Neural progenitor cell (in vitro differentiated cells): ENCODE measurements at regions not wholly inside any gene's neighbourhood (a gene's known extent, or its start where the extent isn't known, plus 50 kb on each side); places are given as distances from the start of the nearest gene placed in this dataset.

Experiments
- DNase-seq: peaks from one replicate; pipeline ENCODE4 v3.0.0-alpha.2; 2016; ENCODE audit warnings: low spot score
- H2AFZ ChIP-seq: fragments of 200-600 bp; sonication (generic); replicated peaks from 2 replicates; pipeline ENCODE4 v1.6.1; 2016; ENCODE audit warnings: antibody characterized with exemption
- H3F3A ChIP-seq: fragments of 200-600 bp; sonication (generic); 2 replicates; pipeline ENCODE4 v1.6.1; 2016; ENCODE audit warnings: antibody characterized with exemption, low read depth
- H3K27ac ChIP-seq: fragments of 200-600 bp; sonication (generic); 2 replicates; pipeline ENCODE4 v1.5.1; 2016; ENCODE audit warnings: mild to moderate bottlenecking
- H3K27me3 ChIP-seq: fragments of 200-600 bp; sonication (generic); 2 replicates; pipeline ENCODE4 v1.6.1; 2016; ENCODE audit warnings: mild to moderate bottlenecking, moderate library complexity
- H3K36me3 ChIP-seq: fragments of 200-600 bp; sonication (generic); 2 replicates; pipeline ENCODE4 v1.5.1; 2016
- H3K4me1 ChIP-seq: fragments of 200-600 bp; sonication (generic); 2 replicates; pipeline ENCODE4 v1.6.1; 2016; ENCODE audit warnings: mixed run types
- H3K4me2 ChIP-seq: fragments of 200-600 bp; sonication (generic); 2 replicates; pipeline ENCODE4 v1.6.1; 2016
- H3K4me3 ChIP-seq: fragments of 200-600 bp; sonication (generic); 2 replicates; pipeline ENCODE4 v1.5.1; 2016
- H3K79me2 ChIP-seq: fragments of 200-600 bp; sonication (generic); 2 replicates; pipeline ENCODE4 v1.6.1; 2016; ENCODE audit warnings: low read depth
- H3K9ac ChIP-seq: fragments of 200-600 bp; sonication (generic); 2 replicates; pipeline ENCODE4 v1.6.1; 2016
- H3K9me3 ChIP-seq: fragments of 200-600 bp; sonication (generic); 2 replicates; pipeline ENCODE4 v1.5.1; 2016; ENCODE audit warnings: low read depth
- H4K20me1 ChIP-seq: fragments of 200-600 bp; sonication (generic); 2 replicates; pipeline ENCODE4 v1.6.1; 2016; ENCODE audit warnings: low read depth
- H3K27ac Mint-ChIP-seq: 3 replicates; pipeline ENCODE4 v1.8.0; 2021; ENCODE audit warnings: mixed read lengths
- H3K27me3 Mint-ChIP-seq: 2 replicates; pipeline ENCODE4 v1.8.0; 2022; ENCODE audit warnings: low read depth, mild to moderate bottlenecking, inconsistent platforms, moderate library complexity, mixed read lengths; ENCODE audit not compliant: insufficient read depth
- H3K36me3 Mint-ChIP-seq: 3 replicates; pipeline ENCODE4 v1.8.0; 2021; ENCODE audit warnings: mixed read lengths
- H3K4me1 Mint-ChIP-seq: 3 replicates; pipeline ENCODE4 v1.8.0; 2021; ENCODE audit warnings: mixed read lengths
- H3K4me3 Mint-ChIP-seq: 3 replicates; pipeline ENCODE4 v1.8.0; 2021; ENCODE audit warnings: mild to moderate bottlenecking, moderate library complexity, mixed read lengths
- H3K9me3 Mint-ChIP-seq: 3 replicates; pipeline ENCODE4 v1.8.0; 2020; ENCODE audit warnings: mixed read lengths
- CTCF ChIP-seq: fragments of 200-600 bp; sonication (generic); IDR thresholded peaks from 2 replicates; pipeline ENCODE4 v1.5.1; 2017; ENCODE audit warnings: antibody characterized with exemption, mild to moderate bottlenecking
- EZH2 ChIP-seq: fragments of 200-600 bp; sonication (generic); IDR thresholded peaks from 2 replicates; pipeline ENCODE4 v1.6.1; 2017; ENCODE audit warnings: antibody characterized with exemption, mild to moderate bottlenecking, moderate library complexity
- EZH2phosphoT487 ChIP-seq: fragments of 200-600 bp; sonication (generic); IDR thresholded peaks from 2 replicates; pipeline ENCODE4 v1.6.1; 2017; ENCODE audit warnings: antibody characterized with exemption

GRCh38 chr14:98371141-98371540 is 900.9 kb downstream of the BCL11B start:
- H3K4me3 ChIP-seq = no peak overlapping the region
- Mint-ChIP-seq H3K27me3 (peaks cover 5% of the 10 kb centered on the region), H3K4me1 (peaks cover 6% of the 10 kb centered on the region), H3K27ac (no peak overlapping the region), H3K9me3 (peaks cover 4% of the 10 kb centered on the region), H3K4me3 (no peak overlapping the region), H3K36me3 (peaks cover 3% of the 10 kb centered on the region)
- H3K4me1 ChIP-seq = no peaks in the 10 kb centered on the region
- no peak overlapping the region for H3K4me2 ChIP-seq
- no peaks in the 10 kb centered on the region for H3K79me2 ChIP-seq
- no peak overlapping the region for H3K9ac ChIP-seq
- no peak overlapping the region for H3K27ac ChIP-seq
- no peak overlapping the region for H2AFZ ChIP-seq
- TF ChIP-seq CTCF = no peak
- TF ChIP-seq EZH2 = no peak
- TF ChIP-seq EZH2phosphoT487 = no peak
- DNase-seq = no peak
- H3K27me3 ChIP-seq = no peaks in the 10 kb centered on the region
- H3F3A ChIP-seq = no peaks in the 10 kb centered on the region
- no peaks in the 10 kb centered on the region for H3K36me3 ChIP-seq
- H4K20me1 ChIP-seq = no peaks in the 10 kb centered on the region
- no peaks in the 10 kb centered on the region for H3K9me3 ChIP-seq

GRCh38 chr14:98374136-98374535 is 897.9 kb downstream of the BCL11B start:
- Histone ChIP-seq H3K9ac (no peak overlapping the region), H3K27me3 (no peaks in the 10 kb centered on the region), H3K4me1 (no peaks in the 10 kb centered on the region), H3K4me3 (no peak overlapping the region), H4K20me1 (no peaks in the 10 kb centered on the region), H3K27ac (no peak overlapping the region), H2AFZ (no peak overlapping the region), H3K4me2 (no peak overlapping the region), H3K79me2 (no peaks in the 10 kb centered on the region), H3K36me3 (no peaks in the 10 kb centered on the region), H3K9me3 (no peaks in the 10 kb centered on the region), H3F3A (no peaks in the 10 kb centered on the region)
- TF ChIP-seq CTCF (no peak), EZH2phosphoT487 (no peak), EZH2 (no peak)
- Mint-ChIP-seq H3K27me3 (peaks cover 2% of the 10 kb centered on the region), H3K9me3 (no peaks in the 10 kb centered on the region), H3K4me1 (peaks cover 6% of the 10 kb centered on the region), H3K27ac (no peak overlapping the region), H3K36me3 (no peaks in the 10 kb centered on the region), H3K4me3 (no peak overlapping the region)
- no peak for DNase-seq

GRCh38 chr14:98375566-98375965 is 896.4 kb downstream of the BCL11B start:
- Histone ChIP-seq H3K4me1 (no peaks in the 10 kb centered on the region), H3F3A (no peaks in the 10 kb centered on the region), H3K4me3 (no peak overlapping the region), H3K79me2 (no peaks in the 10 kb centered on the region), H3K9ac (no peak overlapping the region), H3K27me3 (no peaks in the 10 kb centered on the region), H3K36me3 (no peaks in the 10 kb centered on the region), H3K9me3 (no peaks in the 10 kb centered on the region), H2AFZ (no peak overlapping the region), H4K20me1 (no peaks in the 10 kb centered on the region), H3K4me2 (no peak overlapping the region), H3K27ac (no peak overlapping the region)
- no peaks in the 10 kb centered on the region for H3K36me3 Mint-ChIP-seq
- no peak overlapping the region for H3K4me3 Mint-ChIP-seq
- H3K4me1 Mint-ChIP-seq = peaks cover 2% of the 10 kb centered on the region
- no peaks in the 10 kb centered on the region for H3K27me3 Mint-ChIP-seq
- no peak for DNase-seq
- no peak for TF ChIP-seq EZH2
- no peak for TF ChIP-seq EZH2phosphoT487
- TF ChIP-seq CTCF = no peak
- H3K27ac Mint-ChIP-seq = no peak overlapping the region
- no peaks in the 10 kb centered on the region for H3K9me3 Mint-ChIP-seq

GRCh38 chr14:98379830-98380229 is 892.2 kb downstream of the BCL11B start:
- H2AFZ ChIP-seq = no peak overlapping the region
- Mint-ChIP-seq H3K4me3 (no peak overlapping the region), H3K9me3 (no peaks in the 10 kb centered on the region), H3K27ac (no peak overlapping the region), H3K27me3 (no peaks in the 10 kb centered on the region), H3K4me1 (no peaks in the 10 kb centered on the region), H3K36me3 (no peaks in the 10 kb centered on the region)
- no peaks in the 10 kb centered on the region for H3K27me3 ChIP-seq
- TF ChIP-seq EZH2 (no peak), EZH2phosphoT487 (no peak), CTCF (no peak)
- no peak overlapping the region for H3K9ac ChIP-seq
- no peaks in the 10 kb centered on the region for H3K36me3 ChIP-seq
- H3K27ac ChIP-seq = no peak overlapping the region
- no peaks in the 10 kb centered on the region for H3K9me3 ChIP-seq
- no peaks in the 10 kb centered on the region for H3K79me2 ChIP-seq
- no peaks in the 10 kb centered on the region for H4K20me1 ChIP-seq
- H3F3A ChIP-seq = no peaks in the 10 kb centered on the region
- H3K4me1 ChIP-seq = no peaks in the 10 kb centered on the region
- DNase-seq = no peak
- H3K4me3 ChIP-seq = no peak overlapping the region
- H3K4me2 ChIP-seq = no peak overlapping the region
